Ovary (tissue), 7 donors: ENCODE measurements at regions not wholly inside any gene's neighbourhood (a gene's known extent, or its start where the extent isn't known, plus 50 kb on each side); places are given as distances from the start of the nearest gene placed in this dataset.

Experiments
- DNase-seq, 5 donors: peaks; one replicate each; pipeline ENCODE4 v3.0.0-alpha.2; 2019 to 2020
- H3K27ac ChIP-seq, 2 donors: fragments of 200-600 bp; one replicate each; pipeline versions ENCODE4 v1.5.1 to v1.8.0; 2019 to 2022
- H3K27me3 ChIP-seq: fragments of 200-600 bp; one replicate; pipeline ENCODE4 v1.8.0; 2022
- H3K36me3 ChIP-seq: fragments of 200-600 bp; sonication (generic); one replicate; pipeline ENCODE4 v1.5.1; 2019
- H3K4me1 ChIP-seq: one replicate; pipeline ENCODE4 v1.8.1; 2013; ENCODE audit warnings: mild to moderate bottlenecking, moderate library complexity; ENCODE audit not compliant: insufficient read depth
- H3K4me3 ChIP-seq: fragments of 200-600 bp; sonication (generic); one replicate; pipeline ENCODE4 v1.5.1; 2017
- H3K9me3 ChIP-seq, 2 donors: fragments of 200-600 bp in 1 of 2; sonication (generic) in 1 of 2; one replicate each; pipeline versions ENCODE4 v1.5.1 to v1.8.1; 2013 to 2019; ENCODE audit warnings: mild to moderate bottlenecking in 1 of 2, moderate library complexity in 1 of 2
- EP300 ChIP-seq: sonication (generic); formaldehyde crosslinking; IDR thresholded peaks from one replicate; pipeline ENCODE4 v1.6.1; 2017; ENCODE audit warnings: antibody characterized with exemption
- POLR2A ChIP-seq: fragments of 450-650 bp; IDR thresholded peaks from one replicate; pipeline ENCODE4 v1.6.1; 2017; ENCODE audit warnings: antibody characterized with exemption, mild to moderate bottlenecking, moderate library complexity
- WGBS, 3 donors: extraction: QIAGEN DNeasy Blood & Tissue Kit in 1 of 3; methylation state at CpG; one replicate each; pipeline versions ENCODE4 v1.1.5 to v1.1.7; 2013 to 2017; 5-methylcytosine and 5-hydroxymethylcytosine counted together
- intact Hi-C, 4 donors: fragments of 100-400 bp; cut with DNase I; formaldehyde crosslinking; loops; one replicate each; pipeline versions ENCODE4 v1.11.0 to v1.15.1; 2022 to 2023
- TF ChIP-seq, protein P1 (sequence below), 3 donors: fragments of 450-650 bp in 2 of 3; fragments of 200-600 bp in 1 of 3; IDR thresholded peaks; one replicate each; pipeline versions ENCODE4 v1.5.1 to v1.8.0; 2016 to 2022; ENCODE audit warnings: antibody characterized with exemption in 3 of 3, mild to moderate bottlenecking in 1 of 3
- donor health status: DM: no; HTN: no; CAD: no; lungs with moderate emphysema.
- donor health status: DM: no; HTN: no; CAD: no.
- donor health status: Bipolar disorder and iron deficiency.
- donor health status: DM: no; HTN: no; CAD: no.
- donor health status: DM: yes; HTN: yes; CAD: no.

DNA sequence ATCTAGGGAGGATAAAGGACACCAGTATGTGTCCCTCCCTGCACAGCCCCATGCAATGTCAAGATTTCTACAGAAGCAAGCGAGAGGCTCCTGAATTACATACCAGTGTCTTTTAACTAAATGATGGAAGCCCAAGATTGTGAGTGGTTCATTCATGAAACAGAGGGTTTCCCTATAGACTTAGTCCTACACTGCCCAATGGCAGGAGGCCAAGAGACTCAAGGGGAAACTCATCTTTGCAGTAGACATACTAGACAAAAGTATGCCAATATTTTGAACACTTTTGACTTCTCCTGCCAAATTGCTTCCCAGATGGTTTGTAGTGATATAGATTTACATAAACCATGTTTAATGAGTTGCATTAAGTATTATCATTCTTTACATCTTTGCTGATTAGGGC, 557.2 kb upstream of the JAG1 start:
- Histone ChIP-seq H3K4me3 (no peak overlapping the region), H3K36me3 (no peaks in the 10 kb centered on the region), H3K27me3 (no peaks in the 10 kb centered on the region), H3K4me1 (peaks cover 6% of the 10 kb centered on the region), H3K9me3 (no peaks in the 10 kb centered on the region), H3K27ac (no peak overlapping the region)
- TF ChIP-seq EP300 (no peak), POLR2A (no peak)
- intact Hi-C loops, result no loop called here
- no peak for DNase-seq
- WGBS, 3 donors, result 96 to 97% (median 97%) methylated on average over 1 of the region's 1 CpG

DNA sequence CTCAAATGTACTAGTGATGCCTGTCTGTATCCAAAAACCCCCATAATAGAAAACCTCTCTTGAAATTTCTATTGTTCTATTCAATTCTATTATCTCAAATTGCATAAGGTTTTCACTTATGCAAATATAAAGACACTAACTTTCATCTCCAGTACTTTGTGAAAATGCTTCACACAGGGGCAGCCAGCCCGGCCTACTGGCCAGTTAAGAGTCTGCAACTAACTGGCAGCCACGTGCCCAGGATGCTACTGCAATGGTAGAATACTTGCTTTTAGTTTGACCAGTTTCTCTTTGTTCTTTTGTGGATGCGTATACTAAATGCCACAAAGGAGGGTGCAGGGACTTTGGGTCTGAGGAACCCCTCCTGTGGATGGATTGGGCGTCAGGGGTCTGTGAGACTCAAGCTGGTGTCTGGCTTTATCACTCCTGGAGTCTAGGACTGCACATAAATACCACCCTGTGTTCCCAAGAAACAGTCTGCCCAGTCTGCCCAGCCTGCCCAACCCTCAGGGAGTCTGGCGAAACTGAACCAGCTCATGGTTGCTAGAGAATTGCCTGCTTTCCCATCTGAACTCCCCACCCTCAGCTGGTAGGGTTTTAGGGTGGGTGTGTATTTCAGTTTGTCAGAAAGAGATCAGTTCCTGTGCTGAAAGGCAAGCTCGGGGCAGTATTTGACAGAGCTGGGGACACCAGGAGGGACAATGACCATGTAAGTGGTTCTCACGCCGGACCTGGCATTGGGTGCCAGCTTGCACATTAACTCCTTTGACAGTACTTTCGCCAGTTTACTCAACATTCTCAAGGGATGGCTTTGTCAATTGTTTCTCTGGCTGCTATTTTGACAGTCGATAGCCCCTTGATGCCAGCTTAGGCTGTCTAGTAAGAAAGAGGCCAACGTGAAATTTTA, 558.2 kb upstream of the JAG1 start:
- Histone ChIP-seq H3K36me3 (no peaks in the 10 kb centered on the region), H3K27me3 (no peaks in the 10 kb centered on the region), H3K4me3 (no peak overlapping the region), H3K27ac (no peak overlapping the region), H3K9me3 (no peaks in the 10 kb centered on the region), H3K4me1 (peaks cover 6% of the 10 kb centered on the region)
- no peak for TF ChIP-seq POLR2A
- DNase-seq, result peak in 1 of 5 donors; percentile 43
- WGBS, 3 donors, result 96 to 98% (median 98%) methylated on average over 11 of the region's 11 CpGs
- intact Hi-C loops, result no loop called here

DNA sequence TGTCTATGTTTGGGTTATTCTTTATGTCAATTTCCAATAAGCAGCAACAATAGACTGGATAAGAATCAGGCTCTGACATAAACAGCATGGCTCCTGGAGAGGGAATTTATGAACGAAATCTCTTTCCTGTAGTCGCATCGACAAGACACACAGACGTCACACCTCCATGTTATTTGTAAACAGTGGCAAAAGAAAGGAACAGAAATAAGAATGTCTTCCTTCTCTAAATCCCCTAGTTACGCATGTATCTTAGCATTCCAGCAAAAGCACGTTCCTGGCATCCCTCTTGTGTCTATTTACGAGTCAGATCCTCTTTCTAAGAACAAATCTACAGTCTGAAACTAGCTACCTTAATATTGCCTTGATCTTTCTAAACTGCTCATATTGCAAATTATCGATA, 559.1 kb upstream of the JAG1 start:
- Histone ChIP-seq H3K27me3 (no peaks in the 10 kb centered on the region), H3K27ac (no peak overlapping the region), H3K36me3 (no peaks in the 10 kb centered on the region), H3K4me1 (peaks cover 6% of the 10 kb centered on the region), H3K4me3 (no peak overlapping the region), H3K9me3 (no peaks in the 10 kb centered on the region)
- no peak for DNase-seq
- TF ChIP-seq EP300 (no peak), POLR2A (no peak)
- TF ChIP-seq, protein P1, sequence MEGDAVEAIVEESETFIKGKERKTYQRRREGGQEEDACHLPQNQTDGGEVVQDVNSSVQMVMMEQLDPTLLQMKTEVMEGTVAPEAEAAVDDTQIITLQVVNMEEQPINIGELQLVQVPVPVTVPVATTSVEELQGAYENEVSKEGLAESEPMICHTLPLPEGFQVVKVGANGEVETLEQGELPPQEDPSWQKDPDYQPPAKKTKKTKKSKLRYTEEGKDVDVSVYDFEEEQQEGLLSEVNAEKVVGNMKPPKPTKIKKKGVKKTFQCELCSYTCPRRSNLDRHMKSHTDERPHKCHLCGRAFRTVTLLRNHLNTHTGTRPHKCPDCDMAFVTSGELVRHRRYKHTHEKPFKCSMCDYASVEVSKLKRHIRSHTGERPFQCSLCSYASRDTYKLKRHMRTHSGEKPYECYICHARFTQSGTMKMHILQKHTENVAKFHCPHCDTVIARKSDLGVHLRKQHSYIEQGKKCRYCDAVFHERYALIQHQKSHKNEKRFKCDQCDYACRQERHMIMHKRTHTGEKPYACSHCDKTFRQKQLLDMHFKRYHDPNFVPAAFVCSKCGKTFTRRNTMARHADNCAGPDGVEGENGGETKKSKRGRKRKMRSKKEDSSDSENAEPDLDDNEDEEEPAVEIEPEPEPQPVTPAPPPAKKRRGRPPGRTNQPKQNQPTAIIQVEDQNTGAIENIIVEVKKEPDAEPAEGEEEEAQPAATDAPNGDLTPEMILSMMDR (IDR thresholded peaks at IDR 0.05), result no peak
- 85 to 90% (median 90%) methylated on average over 8 of the region's 8 CpGs for WGBS, 3 donors
- intact Hi-C loops, result no loop called here

DNA sequence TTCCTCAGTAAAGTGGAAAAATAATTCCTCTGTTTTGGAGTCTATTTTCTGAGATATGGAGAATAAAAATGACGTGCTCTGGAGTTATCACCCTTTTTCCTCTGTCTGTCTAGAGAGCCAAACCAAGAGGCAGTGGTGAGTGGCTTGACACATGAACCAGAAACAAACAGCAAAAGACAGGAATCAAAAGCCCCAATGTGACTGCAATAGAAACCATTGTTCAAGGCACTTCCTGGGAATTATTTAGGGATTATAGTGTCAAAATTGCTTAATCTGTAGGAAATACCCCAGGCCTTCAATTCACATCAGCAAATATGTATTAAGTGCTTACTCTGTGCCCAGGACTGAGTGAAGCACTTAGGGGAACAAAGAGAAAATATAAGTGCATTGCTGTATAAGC, 560.4 kb upstream of the JAG1 start:
- no peaks in the 10 kb centered on the region for H3K36me3 ChIP-seq
- no peaks in the 10 kb centered on the region for H3K9me3 ChIP-seq
- no peak overlapping the region for H3K27ac ChIP-seq
- no peak for DNase-seq
- TF ChIP-seq POLR2A (no peak), EP300 (no peak)
- TF ChIP-seq, protein P1 (IDR thresholded peaks at IDR 0.05), result no peak
- H3K4me3 ChIP-seq, result no peak overlapping the region
- H3K4me1 ChIP-seq, result peaks cover 6% of the 10 kb centered on the region
- 42 to 71% (median 61%) methylated on average over 1 of the region's 1 CpG for WGBS, 3 donors
- H3K27me3 ChIP-seq, result no peaks in the 10 kb centered on the region
- intact Hi-C loops, result no loop called here

DNA sequence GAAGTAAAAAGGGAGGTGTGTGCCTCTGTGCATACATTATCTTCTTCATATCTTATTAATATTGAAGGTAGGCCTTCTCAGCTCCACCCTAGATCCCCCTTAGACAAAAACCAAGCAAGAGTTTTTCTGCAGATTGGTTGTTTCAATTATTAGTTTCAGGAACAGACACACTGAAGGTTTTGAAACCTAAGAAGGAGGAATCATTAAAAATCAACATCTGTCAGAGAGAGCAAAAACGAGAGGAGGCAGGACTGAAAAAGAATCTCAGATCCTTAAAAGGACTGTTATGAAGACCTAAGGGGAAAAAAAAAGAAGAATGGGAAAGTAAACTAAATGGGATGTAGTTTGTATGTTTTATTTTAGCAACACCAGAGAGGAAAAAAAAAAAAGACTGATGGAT, 560.8 kb upstream of the JAG1 start:
- H3K4me1 ChIP-seq, result peaks cover 4% of the 10 kb centered on the region
- TF ChIP-seq, protein P1 (IDR thresholded peaks at IDR 0.05), result no peak
- TF ChIP-seq EP300 (no peak), POLR2A (no peak)
- intact Hi-C loops, result no loop called here

More for the DNA sequence above, 560.8 kb upstream of the JAG1 start:
- DNase-seq, result no peak
- Histone ChIP-seq H3K27ac (no peak overlapping the region), H3K27me3 (no peaks in the 10 kb centered on the region), H3K9me3 (no peaks in the 10 kb centered on the region), H3K36me3 (no peaks in the 10 kb centered on the region), H3K4me3 (no peak overlapping the region)
- 13 to 25% (median 15%) methylated on average over 1 of the region's 1 CpG for WGBS, 3 donors
